ENCODE measurements at regions not wholly inside any gene's neighbourhood (a gene's known extent, or its start where the extent isn't known, plus 50 kb on each side); places are given as distances from the start of the nearest gene placed in this dataset.

- H3K4me1 Mint-ChIP-seq (ENCODE audit: low read depth), result peaks cover 82% of the 10 kb centered on the region
- no peak overlapping the region for H3K27ac Mint-ChIP-seq
- no peaks in the 10 kb centered on the region; the same call in 1 of the 2 replicates for H3K27me3 Mint-ChIP-seq (ENCODE audit: insufficient read depth)
- 0 out of 2 replicates have a peak, but pooled peaks cover 4% of the 10 kb centered on the region for H3K36me3 Mint-ChIP-seq (ENCODE audit: low read depth)
- H3K9me3 Mint-ChIP-seq, result no peaks in the 10 kb centered on the region
- TF ChIP-seq CTCF (IDR thresholded peaks at IDR 0.05), result no peak
- DNase-seq, result no peak
- H3K4me3 Mint-ChIP-seq, result no peak overlapping the region
Measured at GRCh38 chr6:139581485-139581865, 207.0 kb upstream of the CITED2 start.

GRCh38 chr6:139580592-139581484, 206.4 kb upstream of the CITED2 start:
- Mint-ChIP-seq H3K4me3 (no peak overlapping the region), H3K9me3 (no peaks in the 10 kb centered on the region), H3K4me1 (ENCODE audit: low read depth) (peaks cover 76% of the 10 kb centered on the region), H3K27ac (peak overlapping the region; percentile 29; the same call in 1 of the 2 replicates), H3K27me3 (ENCODE audit: insufficient read depth) (no peaks in the 10 kb centered on the region; the same call in 1 of the 2 replicates), H3K36me3 (ENCODE audit: low read depth) (0 out of 2 replicates have a peak, but pooled peaks cover 4% of the 10 kb centered on the region)
- no peak for TF ChIP-seq CTCF (IDR thresholded peaks at IDR 0.05)
- DNase-seq, result no peak

- Mint-ChIP-seq H3K27ac (peak overlapping the region; percentile 95), H3K9me3 (peaks cover 8% of the 10 kb centered on the region), H3K4me1 (ENCODE audit: low read depth) (peaks cover 54% of the 10 kb centered on the region), H3K4me3 (peak overlapping the region; percentile 40), H3K27me3 (ENCODE audit: insufficient read depth) (no peaks in the 10 kb centered on the region; the same call in 1 of the 2 replicates), H3K36me3 (ENCODE audit: low read depth) (peaks cover 15% of the 10 kb centered on the region)
- TF ChIP-seq CTCF (IDR thresholded peaks at IDR 0.05), result no peak
- DNase-seq, result peak; percentile 86
Measured at GRCh38 chr6:139577763-139578604, 203.5 kb upstream of the CITED2 start.

- peaks cover 54% of the 10 kb centered on the region for H3K4me1 Mint-ChIP-seq (ENCODE audit: low read depth)
- peak overlapping the region; percentile 95 for H3K27ac Mint-ChIP-seq
- H3K27me3 Mint-ChIP-seq (ENCODE audit: insufficient read depth), result no peaks in the 10 kb centered on the region; the same call in 1 of the 2 replicates
- peaks cover 8% of the 10 kb centered on the region for H3K9me3 Mint-ChIP-seq
- no peak for TF ChIP-seq CTCF (IDR thresholded peaks at IDR 0.05)
- H3K4me3 Mint-ChIP-seq, result peak overlapping the region; percentile 40
- no peak for DNase-seq
- peaks cover 19% of the 10 kb centered on the region for H3K36me3 Mint-ChIP-seq (ENCODE audit: low read depth)
Measured at GRCh38 chr6:139577124-139577762, 202.8 kb upstream of the CITED2 start.

- no peak for DNase-seq
- Mint-ChIP-seq H3K4me3 (no peak overlapping the region), H3K27ac (peak overlapping the region; percentile 39), H3K27me3 (ENCODE audit: insufficient read depth) (peaks cover 2% of the 10 kb centered on the region; the same call in 1 of the 2 replicates), H3K4me1 (ENCODE audit: low read depth) (peaks cover 59% of the 10 kb centered on the region), H3K36me3 (ENCODE audit: low read depth) (peaks cover 25% of the 10 kb centered on the region), H3K9me3 (peaks cover 8% of the 10 kb centered on the region)
- no peak for TF ChIP-seq CTCF (IDR thresholded peaks at IDR 0.05)
Measured at GRCh38 chr6:139572001-139572400, 197.6 kb upstream of the CITED2 start.

Measured in HFFc6 (cell line).